ENCODE measurements at regions not wholly inside any gene's neighbourhood (a gene's known extent, or its start where the extent isn't known, plus 50 kb on each side); places are given as distances from the start of the nearest gene placed in this dataset.

DNA sequence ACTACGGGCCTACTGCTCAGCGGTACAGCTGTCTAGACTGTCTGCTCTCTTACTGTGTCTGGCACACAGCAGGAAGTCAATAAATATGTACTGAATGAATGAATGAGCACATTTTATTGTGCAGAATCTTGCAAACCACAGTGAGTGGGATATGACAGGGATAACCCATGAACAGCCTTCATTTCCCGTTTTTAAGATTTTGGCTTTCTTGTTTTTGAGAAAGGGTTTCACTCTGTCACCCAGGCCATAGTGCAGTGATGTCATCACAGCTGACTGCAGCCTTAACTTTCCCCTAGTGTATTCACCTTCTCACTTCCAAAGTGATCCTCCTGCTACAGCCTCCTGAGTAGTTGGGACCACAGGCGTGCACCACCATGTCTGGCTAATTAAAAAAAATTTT is 203.1 kb downstream of the AEBP2 start:
- Histone ChIP-seq H2BK20ac (ENCODE audit: low read depth, low read length) (no peak overlapping the region), H3K36me3 (ENCODE audit: control insufficient read depth, insufficient read depth, low read length) (no peaks in the 10 kb centered on the region), H2BK120ac (ENCODE audit: low read depth, low read length) (no peak overlapping the region), H3K18ac (ENCODE audit: low read depth, low read length) (no peak overlapping the region), H2BK15ac (ENCODE audit: low read depth, low read length) (no peak overlapping the region), H2BK5ac (ENCODE audit: low read depth, low read length, poor library complexity, severe bottlenecking) (no peak overlapping the region), H3K4ac (ENCODE audit: low read depth, low read length) (no peak overlapping the region), H4K5ac (ENCODE audit: low read depth, low read length) (no peak overlapping the region), H2AK9ac (replicated peaks; ENCODE audit: low read depth, low read length, poor library complexity) (no peak overlapping the region), H3K4me3 (ENCODE audit: insufficient read depth, low read depth, low read length) (no peak overlapping the region), H3K9me1 (ENCODE audit: insufficient read depth, low read length) (no peaks in the 10 kb centered on the region), H2AFZ (replicated peaks; ENCODE audit: low read length, poor library complexity) (no peak overlapping the region), H2AK5ac (ENCODE audit: low read depth, low read length) (peak overlapping the region; percentile 1; the same call in 1 of the 2 replicates), H4K8ac (ENCODE audit: low read depth in 2 of 2, low read length in 2 of 2) (no peak overlapping the region), H4K20me1 (ENCODE audit: insufficient read depth, low read length) (no peaks in the 10 kb centered on the region), H3K56ac (ENCODE audit: extremely low read depth, insufficient read depth, low read length) (no peak overlapping the region), H3K4me2 (ENCODE audit: low read depth, low read length) (no peak overlapping the region), H3K14ac (replicated peaks; ENCODE audit: low read depth, low read length) (0 out of 2 replicates have a peak overlapping the region, but pooled peaks have one; percentile 17), H3K27me3 (ENCODE audit: control insufficient read depth, insufficient read depth, low read length) (no peaks in the 10 kb centered on the region), H3K27ac (ENCODE audit: insufficient read depth, low read length) (no peak overlapping the region), H3K23ac (ENCODE audit: low read depth, low read length) (no peak overlapping the region), H4K91ac (ENCODE audit: insufficient read depth, low read depth, low read length) (no peak overlapping the region), H3K9me3 (ENCODE audit: control insufficient read depth, insufficient read depth, low read length) (peaks cover 9% of the 10 kb centered on the region), H3K9ac (ENCODE audit: low read depth, low read length) (no peak overlapping the region), H3K4me1 (ENCODE audit: control insufficient read depth, insufficient read depth, low read length) (peaks cover 5% of the 10 kb centered on the region; the same call in 1 of the 2 replicates), H3K79me1 (ENCODE audit: low read depth in 1 of 2, low read length in 2 of 2) (no peaks in the 10 kb centered on the region)
- POLR2A ChIA-PET (ENCODE audit: unreplicated experiment): interaction anchor here (0.6 kb wide), 1 partner anchor 242 kb away, joined by 3 read pairs; no protein-coding TSS in a partner anchor
- ATAC-seq (ENCODE audit: low read depth) (no peak), DNase-seq (no peak)
- dilution Hi-C loops (cut with HindIII; ENCODE audit: low sequenced_read_pairs, unreplicated experiment): no loop called here
- 100% methylated on average over 1 of the region's 4 CpGs; no CpG with 5 or more reads in 1 of the 2 experiments for WGBS, 2 experiments (ENCODE audit: extremely low coverage in 2 of 2, insufficient read length in 1 of 2)
- TF ChIP-seq, protein P1, sequence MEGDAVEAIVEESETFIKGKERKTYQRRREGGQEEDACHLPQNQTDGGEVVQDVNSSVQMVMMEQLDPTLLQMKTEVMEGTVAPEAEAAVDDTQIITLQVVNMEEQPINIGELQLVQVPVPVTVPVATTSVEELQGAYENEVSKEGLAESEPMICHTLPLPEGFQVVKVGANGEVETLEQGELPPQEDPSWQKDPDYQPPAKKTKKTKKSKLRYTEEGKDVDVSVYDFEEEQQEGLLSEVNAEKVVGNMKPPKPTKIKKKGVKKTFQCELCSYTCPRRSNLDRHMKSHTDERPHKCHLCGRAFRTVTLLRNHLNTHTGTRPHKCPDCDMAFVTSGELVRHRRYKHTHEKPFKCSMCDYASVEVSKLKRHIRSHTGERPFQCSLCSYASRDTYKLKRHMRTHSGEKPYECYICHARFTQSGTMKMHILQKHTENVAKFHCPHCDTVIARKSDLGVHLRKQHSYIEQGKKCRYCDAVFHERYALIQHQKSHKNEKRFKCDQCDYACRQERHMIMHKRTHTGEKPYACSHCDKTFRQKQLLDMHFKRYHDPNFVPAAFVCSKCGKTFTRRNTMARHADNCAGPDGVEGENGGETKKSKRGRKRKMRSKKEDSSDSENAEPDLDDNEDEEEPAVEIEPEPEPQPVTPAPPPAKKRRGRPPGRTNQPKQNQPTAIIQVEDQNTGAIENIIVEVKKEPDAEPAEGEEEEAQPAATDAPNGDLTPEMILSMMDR (conservative IDR thresholded peaks at IDR 0.05; ENCODE audit: low read depth, low read length): no peak
- TF ChIP-seq CHD1 (IDR thresholded peaks at IDR 0.05; ENCODE audit: low read depth, low read length) (no peak), BHLHE40 (IDR thresholded peaks at IDR 0.05; ENCODE audit: low read depth, low read length) (no peak), SMC3 (IDR thresholded peaks at IDR 0.05; ENCODE audit: low read depth, low read length) (no peak), NFE2L2 (IDR thresholded peaks at IDR 0.05; ENCODE audit: low read depth, low read length) (no peak), MXI1 (IDR thresholded peaks at IDR 0.05; ENCODE audit: borderline replicate concordance, low read depth, low read length) (no peak), FOS (IDR thresholded peaks at IDR 0.05; ENCODE audit: low read depth, low read length) (no peak), RCOR1 (IDR thresholded peaks at IDR 0.05; ENCODE audit: insufficient replicate concordance, low read length) (no peak), RAD21 (IDR thresholded peaks at IDR 0.05; ENCODE audit: low read length) (no peak), RFX5 (IDR thresholded peaks at IDR 0.05; ENCODE audit: low read depth, low read length) (no peak), CEBPB (IDR thresholded peaks at IDR 0.05; ENCODE audit: low read depth, low read length) (no peak), POLR2A (IDR thresholded peaks at IDR 0.05; ENCODE audit: low read depth, low read length) (no peak), MAZ (IDR thresholded peaks at IDR 0.05; ENCODE audit: borderline replicate concordance, low read depth, low read length) (no peak), MAFK (IDR thresholded peaks at IDR 0.05; ENCODE audit: low read depth, low read length) (no peak)
- TF ChIP-seq, protein P2, sequence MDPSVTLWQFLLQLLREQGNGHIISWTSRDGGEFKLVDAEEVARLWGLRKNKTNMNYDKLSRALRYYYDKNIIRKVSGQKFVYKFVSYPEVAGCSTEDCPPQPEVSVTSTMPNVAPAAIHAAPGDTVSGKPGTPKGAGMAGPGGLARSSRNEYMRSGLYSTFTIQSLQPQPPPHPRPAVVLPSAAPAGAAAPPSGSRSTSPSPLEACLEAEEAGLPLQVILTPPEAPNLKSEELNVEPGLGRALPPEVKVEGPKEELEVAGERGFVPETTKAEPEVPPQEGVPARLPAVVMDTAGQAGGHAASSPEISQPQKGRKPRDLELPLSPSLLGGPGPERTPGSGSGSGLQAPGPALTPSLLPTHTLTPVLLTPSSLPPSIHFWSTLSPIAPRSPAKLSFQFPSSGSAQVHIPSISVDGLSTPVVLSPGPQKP (IDR thresholded peaks at IDR 0.05; ENCODE audit: borderline replicate concordance, low read depth, low read length): no peak
- TF ChIP-seq, protein P3, sequence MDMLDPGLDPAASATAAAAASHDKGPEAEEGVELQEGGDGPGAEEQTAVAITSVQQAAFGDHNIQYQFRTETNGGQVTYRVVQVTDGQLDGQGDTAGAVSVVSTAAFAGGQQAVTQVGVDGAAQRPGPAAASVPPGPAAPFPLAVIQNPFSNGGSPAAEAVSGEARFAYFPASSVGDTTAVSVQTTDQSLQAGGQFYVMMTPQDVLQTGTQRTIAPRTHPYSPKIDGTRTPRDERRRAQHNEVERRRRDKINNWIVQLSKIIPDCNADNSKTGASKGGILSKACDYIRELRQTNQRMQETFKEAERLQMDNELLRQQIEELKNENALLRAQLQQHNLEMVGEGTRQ (IDR thresholded peaks at IDR 0.05; ENCODE audit: low read depth, low read length): no peak
- BruUV-seq (replicated peaks): no TSS peak
- CTCF ChIA-PET: interaction anchor here (0.7 to 1.0 kb wide), 2 partner anchors 68 to 387 kb away, joined by 3 to 6 read pairs; no protein-coding TSS in a partner anchor
- intact Hi-C loops (cut with micrococcal nuclease): loop anchor here (5.0 kb wide), 1 partner anchor 135 kb away; no protein-coding TSS in a partner anchor
- in situ Hi-C loops (cut with MboI; ENCODE audit: low sequenced_read_pairs): loop anchor here (10.0 kb wide), 1 partner anchor 278 kb away; no protein-coding TSS in a partner anchor
